ENCODE measurements at regions not wholly inside any gene's neighbourhood (a gene's known extent, or its start where the extent isn't known, plus 50 kb on each side); places are given as distances from the start of the nearest gene placed in this dataset.
A peak's percentile ranks its signal among the peaks of the same experiment; 100 is the strongest.

- Histone ChIP-seq H3K27me3 (no peaks in the 10 kb centered on the region), H3K27ac (no peak overlapping the region), H3K4me3 (no peak overlapping the region), H3K9me3 (no peaks in the 10 kb centered on the region), H3K36me3 (no peaks in the 10 kb centered on the region), H3K4me1 (peaks cover 0 to 10% (median 0%) of the 10 kb centered on the region in 4 donors)
- DNase-seq = no peak
- TF ChIP-seq CTCF (IDR thresholded peaks at IDR 0.05) = no peak
- intact Hi-C loops (cut with DNase I; ENCODE audit: low total_unique reads) = no loop called here
Measured at GRCh38 chr15:58308742-58309355, 122.9 kb upstream of the LIPC start.

GRCh38 chr15:58309963-58310928, 121.5 kb upstream of the LIPC start:
- intact Hi-C loops (cut with DNase I; ENCODE audit: low total_unique reads) = no loop called here
- no peak overlapping the region for H3K27ac ChIP-seq
- peaks cover 0 to 10% (median 0%) of the 10 kb centered on the region in 4 donors for H3K4me1 ChIP-seq
- no peaks in the 10 kb centered on the region for H3K27me3 ChIP-seq
- H3K9me3 ChIP-seq = no peaks in the 10 kb centered on the region
- H3K36me3 ChIP-seq = no peaks in the 10 kb centered on the region
- no peak overlapping the region for H3K4me3 ChIP-seq
- peak; percentile 64 to 69 for DNase-seq
- no peak for TF ChIP-seq CTCF (IDR thresholded peaks at IDR 0.05)

- intact Hi-C loops (cut with DNase I; ENCODE audit: low total_unique reads) = no loop called here
- H3K27me3 ChIP-seq = no peaks in the 10 kb centered on the region
- no peak for TF ChIP-seq CTCF (IDR thresholded peaks at IDR 0.05)
Measured at GRCh38 chr15:58311556-58311955, 120.2 kb upstream of the LIPC start.

GRCh38 chr15:58312031-58312430, 119.8 kb upstream of the LIPC start:
- no peaks in the 10 kb centered on the region for H3K36me3 ChIP-seq

More at GRCh38 chr15:58311556-58311955, 120.2 kb upstream of the LIPC start:
- Histone ChIP-seq H3K27ac (no peak overlapping the region), H3K4me1 (peaks cover 0 to 10% (median 0%) of the 10 kb centered on the region in 4 donors), H3K9me3 (no peaks in the 10 kb centered on the region), H3K4me3 (no peak overlapping the region), H3K36me3 (no peaks in the 10 kb centered on the region)
- no peak for DNase-seq

GRCh38 chr15:58313304-58313703, 118.5 kb upstream of the LIPC start:
- Histone ChIP-seq H3K27me3 (no peaks in the 10 kb centered on the region), H3K27ac (no peak overlapping the region), H3K36me3 (no peaks in the 10 kb centered on the region), H3K4me3 (no peak overlapping the region), H3K4me1 (no peaks in the 10 kb centered on the region), H3K9me3 (no peaks in the 10 kb centered on the region)
- TF ChIP-seq CTCF (IDR thresholded peaks at IDR 0.05) = no peak
- DNase-seq = no peak
- intact Hi-C loops (cut with DNase I; ENCODE audit: low total_unique reads) = no loop called here

More at GRCh38 chr15:58312031-58312430, 119.8 kb upstream of the LIPC start:
- no peaks in the 10 kb centered on the region for H3K27me3 ChIP-seq
- peaks cover 0 to 10% (median 0%) of the 10 kb centered on the region in 4 donors for H3K4me1 ChIP-seq
- no peak for TF ChIP-seq CTCF (IDR thresholded peaks at IDR 0.05)
- DNase-seq = no peak
- intact Hi-C loops (cut with DNase I; ENCODE audit: low total_unique reads) = no loop called here
- no peak overlapping the region for H3K4me3 ChIP-seq
- H3K27ac ChIP-seq = no peak overlapping the region
- no peaks in the 10 kb centered on the region for H3K9me3 ChIP-seq
